Transverse colon (tissue), 4 donors: ENCODE measurements at regions not wholly inside any gene's neighbourhood (a gene's known extent, or its start where the extent isn't known, plus 50 kb on each side); places are given as distances from the start of the nearest gene placed in this dataset.

Source experiments
- DNase-seq: peaks from one replicate; pipeline ENCODE4 v3.0.0-alpha.2; 2019
- H3K27ac ChIP-seq, 4 donors: fragments of 200-600 bp; sonication (generic); 2 replicates each; pipeline ENCODE4 v1.5.1; 2016 to 2018; ENCODE audit warnings: inconsistent platforms in 4 of 4
- H3K27me3 ChIP-seq: fragments of 200-600 bp; sonication (generic); 2 replicates; pipeline ENCODE4 v1.5.1; 2017; ENCODE audit warnings: inconsistent platforms
- H3K36me3 ChIP-seq, 4 donors: fragments of 200-600 bp; sonication (generic); 2 replicates each; pipeline ENCODE4 v1.5.1; 2017 to 2019; ENCODE audit warnings: inconsistent platforms in 4 of 4
- H3K4me1 ChIP-seq, 4 donors: fragments of 200-600 bp; sonication (generic); 2 replicates each; pipeline ENCODE4 v1.5.1; 2017 to 2020; ENCODE audit warnings: inconsistent platforms in 4 of 4
- H3K4me3 ChIP-seq, 4 donors: fragments of 200-600 bp; sonication (generic); 1 replicate in 1 of 4; 2 replicates in 3 of 4; pipeline versions ENCODE4 v1.5.1 to v1.6.1; 2017 to 2019; ENCODE audit warnings: inconsistent platforms in 4 of 4
- H3K9me3 ChIP-seq, 2 donors: fragments of 200-600 bp; sonication (generic); 2 replicates each; pipeline ENCODE4 v1.5.1; 2017 to 2019; ENCODE audit warnings: inconsistent platforms in 2 of 2
- CTCF ChIP-seq, 5 experiments: fragments of 200-600 bp in 3 of 5; fragments of 450-650 bp in 2 of 5; sonication (generic) in 3 of 5; IDR thresholded peaks; 1 replicate in 2 of 5; 2 replicates in 3 of 5; pipeline ENCODE4 v1.5.1; 2016 to 2017; ENCODE audit warnings: antibody characterized with exemption in 5 of 5, inconsistent platforms in 3 of 5, mild to moderate bottlenecking in 2 of 5, moderate library complexity in 1 of 5
- EP300 ChIP-seq: sonication (generic); formaldehyde crosslinking; IDR thresholded peaks from one replicate; pipeline ENCODE4 v1.6.1; 2017; ENCODE audit warnings: antibody characterized with exemption, low read depth
- POLR2A ChIP-seq: fragments of 450-650 bp; IDR thresholded peaks from one replicate; pipeline ENCODE4 v1.6.1; 2016; ENCODE audit warnings: antibody characterized with exemption, mild to moderate bottlenecking, moderate library complexity
- POLR2AphosphoS5 ChIP-seq, 3 donors: sonication (generic); formaldehyde crosslinking; IDR thresholded peaks; one replicate each; pipeline ENCODE4 v1.6.1; 2016; ENCODE audit warnings: antibody characterized with exemption in 3 of 3
- WGBS, 2 donors: methylation state at CpG; one replicate each; pipeline ENCODE4 v1.1.5; 2018; ENCODE audit warnings: low coverage in 1 of 2; 5-methylcytosine and 5-hydroxymethylcytosine counted together
- in situ Hi-C, 4 donors: fragments of 200-750 bp; cut with MboI; loops; one replicate each; pipeline versions ENCODE4 v1.15.0 to v1.15.1; 2017; ENCODE audit warnings: low sequenced_read_pairs in 3 of 4, low pct_ligation_motif_present in 1 of 4, low pct_unique_long_range_greater_than_20kb in 1 of 4
- intact Hi-C: fragments of 100-400 bp; cut with DNase I; formaldehyde crosslinking; loops from one replicate; pipeline ENCODE4 v1.15.1; 2023; ENCODE audit warnings: low total_unique reads

GRCh38 chr13:106772006-106772601 is 204.2 kb upstream of the ARGLU1 start:
- no peak for DNase-seq
- WGBS, 2 donors, result 25 to 63% methylated on average over 2 to 6 of the region's 6 CpGs
- H3K27ac ChIP-seq, result no peak overlapping the region

GRCh38 chr13:106768991-106769390 is 201.1 kb upstream of the ARGLU1 start:
- 82 to 85% methylated on average over 2 to 3 of the region's 3 CpGs for WGBS, 2 donors
- TF ChIP-seq POLR2AphosphoS5 (IDR thresholded peaks at IDR 0.05) (no peak), CTCF (IDR thresholded peaks at IDR 0.05) (no peak), EP300 (no peak), POLR2A (no peak)
- H3K27ac ChIP-seq, result no peak overlapping the region
- H3K9me3 ChIP-seq, result peaks cover 0 to 9% of the 10 kb centered on the region in 2 donors
- in situ Hi-C loops (loop anchor here in 1 of 4 donors (10.0 kb wide), 1 partner anchor 64 kb away; no protein-coding TSS in a partner anchor), intact Hi-C loops (no loop called here)
- no peaks in the 10 kb centered on the region for H3K36me3 ChIP-seq
- H3K4me3 ChIP-seq, result no peak overlapping the region
- no peak for DNase-seq
- H3K4me1 ChIP-seq, result no peaks in the 10 kb centered on the region
- H3K27me3 ChIP-seq, result no peaks in the 10 kb centered on the region

More at GRCh38 chr13:106772006-106772601, 204.2 kb upstream of the ARGLU1 start:
- intact Hi-C loops, result no loop called here
- no peak overlapping the region for H3K4me3 ChIP-seq
- H3K9me3 ChIP-seq, result peaks cover 0 to 7% of the 10 kb centered on the region in 2 donors
- in situ Hi-C loops, result no loop called here
- H3K4me1 ChIP-seq, result no peaks in the 10 kb centered on the region
- no peaks in the 10 kb centered on the region for H3K36me3 ChIP-seq
- TF ChIP-seq CTCF (IDR thresholded peaks at IDR 0.05) (no peak), POLR2AphosphoS5 (IDR thresholded peaks at IDR 0.05) (no peak), POLR2A (no peak), EP300 (no peak)
- no peaks in the 10 kb centered on the region for H3K27me3 ChIP-seq

GRCh38 chr13:106762708-106763107 is 194.8 kb upstream of the ARGLU1 start:
- H3K4me1 ChIP-seq, result no peaks in the 10 kb centered on the region
- no peak overlapping the region for H3K4me3 ChIP-seq
- intact Hi-C loops (no loop called here), in situ Hi-C loops (loop anchor here in 1 of 4 donors (10.0 kb wide), 1 partner anchor 58 kb away; no protein-coding TSS in a partner anchor)
- H3K27ac ChIP-seq, result no peak overlapping the region
- no peak for DNase-seq
- peaks cover 0 to 8% of the 10 kb centered on the region in 2 donors for H3K9me3 ChIP-seq
- WGBS, 2 donors, result 64 to 87% methylated on average over 3 of the region's 3 CpGs
- H3K27me3 ChIP-seq, result no peaks in the 10 kb centered on the region
- no peaks in the 10 kb centered on the region for H3K36me3 ChIP-seq
- TF ChIP-seq EP300 (no peak), POLR2A (no peak), CTCF (IDR thresholded peaks at IDR 0.05) (no peak), POLR2AphosphoS5 (IDR thresholded peaks at IDR 0.05) (no peak)

GRCh38 chr13:106756446-106756845 is 188.5 kb upstream of the ARGLU1 start:
- Histone ChIP-seq H3K36me3 (no peaks in the 10 kb centered on the region), H3K27ac (no peak overlapping the region), H3K4me3 (no peak overlapping the region), H3K9me3 (no peaks in the 10 kb centered on the region), H3K4me1 (no peaks in the 10 kb centered on the region), H3K27me3 (no peaks in the 10 kb centered on the region)
- DNase-seq, result no peak
- WGBS, 2 donors, result 62 to 69% methylated on average over 3 to 8 of the region's 8 CpGs
- TF ChIP-seq POLR2AphosphoS5 (IDR thresholded peaks at IDR 0.05) (no peak), POLR2A (no peak), EP300 (no peak), CTCF (IDR thresholded peaks at IDR 0.05) (no peak)
- in situ Hi-C loops (no loop called here), intact Hi-C loops (no loop called here)
